Skeletal muscle cell (primary cell): ENCODE measurements at regions not wholly inside any gene's neighbourhood (a gene's known extent, or its start where the extent isn't known, plus 50 kb on each side); places are given as distances from the start of the nearest gene placed in this dataset.
"Not testable (repeated sequence)": the region's sequence is repeated elsewhere in the genome, so short reads cannot be mapped to it uniquely, and the experiment has no call there.

Experiments used
- DNase-seq: peaks from one replicate; pipeline ENCODE4 v3.0.0-alpha.2; 2010; ENCODE audit warnings: low read depth
- H3K4me3 ChIP-seq: 2 replicates; pipeline ENCODE4 v1.5.1; 2011; ENCODE audit warnings: low read depth, mild to moderate bottlenecking, control low read depth, low read length, moderate library complexity

GRCh38 chr13:69649063-69649392 is 458.6 kb upstream of the ATXN8OS start:
- H3K4me3 ChIP-seq: no peak overlapping the region
- no peak for DNase-seq

DNA sequence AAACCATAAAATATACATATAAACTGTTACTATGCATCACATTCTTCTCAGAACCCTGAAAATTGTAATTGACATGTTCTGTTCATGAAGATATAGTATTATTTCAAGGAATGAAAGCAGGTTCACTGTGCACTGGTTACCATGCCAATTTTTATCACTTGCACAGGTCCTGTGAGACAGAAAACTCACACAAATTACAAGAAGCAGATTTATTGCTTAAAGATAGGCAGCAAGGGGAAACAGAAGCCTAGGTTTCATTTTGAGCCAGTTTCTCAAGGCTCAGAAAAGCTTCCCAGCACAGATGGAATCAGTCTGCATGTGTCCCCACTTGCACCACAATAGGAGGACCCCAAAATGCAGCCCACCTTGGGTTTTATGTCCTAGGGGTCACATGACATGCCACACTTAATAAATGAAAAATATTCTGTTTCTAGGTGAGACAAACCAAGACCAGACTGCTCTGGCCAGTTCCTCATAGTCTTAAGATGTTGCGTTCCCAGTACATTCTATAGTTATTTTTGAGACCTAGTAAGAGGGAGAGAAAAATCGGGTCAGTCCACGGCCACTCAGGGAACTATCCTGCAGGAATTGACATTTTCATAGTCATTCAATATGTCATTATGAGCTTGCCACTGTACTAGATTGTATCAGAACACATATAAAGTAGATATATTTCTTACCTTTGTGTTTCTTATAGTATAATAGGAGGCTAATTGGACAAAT is 459.1 kb upstream of the ATXN8OS start:
- DNase-seq: no peak

GRCh38 chr13:69644447-69644846 is 463.2 kb upstream of the ATXN8OS start:
- no peak overlapping the region for H3K4me3 ChIP-seq
- no peak for DNase-seq

More for the DNA sequence above, 459.1 kb upstream of the ATXN8OS start:
- no peak overlapping the region for H3K4me3 ChIP-seq

DNA sequence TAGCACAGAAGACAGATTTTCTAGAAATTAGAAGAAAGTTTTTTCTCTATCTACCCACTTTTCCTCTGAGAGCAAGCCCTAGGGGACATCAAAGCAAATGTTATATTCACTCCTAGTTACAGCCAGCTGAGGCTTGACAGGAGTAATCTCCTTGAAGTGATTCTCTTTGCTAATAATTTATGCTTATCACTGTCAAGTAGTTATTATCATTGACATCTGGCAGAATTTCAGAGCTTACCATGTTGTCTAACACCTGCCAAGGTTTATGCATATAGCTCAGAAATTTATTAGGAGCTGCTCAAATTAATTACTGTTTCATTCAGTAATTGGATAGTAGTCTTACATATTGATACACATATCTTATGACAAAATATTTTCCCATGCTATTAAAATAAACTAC is 465.9 kb upstream of the ATXN8OS start:
- H3K4me3 ChIP-seq: no peak overlapping the region
- DNase-seq: no peak

- DNase-seq: no peak
- no peak overlapping the region for H3K4me3 ChIP-seq
These were observed 474.6 kb upstream of the ATXN8OS start for GRCh38 chr13:69633044-69633443.

DNA sequence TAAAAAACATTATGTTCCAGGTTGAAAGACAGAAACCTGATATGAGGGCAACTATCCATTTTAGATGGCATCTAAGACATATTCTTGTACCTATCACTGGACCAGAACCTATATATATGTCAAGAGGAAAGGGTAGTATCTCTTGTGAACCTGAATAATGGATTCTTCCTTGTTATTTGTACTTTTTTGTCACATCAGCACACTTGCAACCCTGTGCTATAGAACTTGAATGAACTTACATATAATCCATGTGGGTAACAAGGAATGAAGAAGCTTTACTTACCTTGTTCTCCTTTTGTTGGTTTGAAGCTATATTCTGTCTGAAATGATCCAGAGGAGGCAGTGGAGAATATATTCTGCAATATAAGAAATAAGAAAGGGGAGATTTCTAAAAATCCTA is 483.7 kb upstream of the ATXN8OS start:
- no peak for DNase-seq
- no peak overlapping the region for H3K4me3 ChIP-seq

GRCh38 chr13:69619651-69620050 is 488.0 kb upstream of the ATXN8OS start:
- no peak for DNase-seq
- H3K4me3 ChIP-seq: no peak overlapping the region

- no peak for DNase-seq
- no peak overlapping the region for H3K4me3 ChIP-seq
These were observed 488.8 kb upstream of the ATXN8OS start for GRCh38 chr13:69618838-69619237.

DNA sequence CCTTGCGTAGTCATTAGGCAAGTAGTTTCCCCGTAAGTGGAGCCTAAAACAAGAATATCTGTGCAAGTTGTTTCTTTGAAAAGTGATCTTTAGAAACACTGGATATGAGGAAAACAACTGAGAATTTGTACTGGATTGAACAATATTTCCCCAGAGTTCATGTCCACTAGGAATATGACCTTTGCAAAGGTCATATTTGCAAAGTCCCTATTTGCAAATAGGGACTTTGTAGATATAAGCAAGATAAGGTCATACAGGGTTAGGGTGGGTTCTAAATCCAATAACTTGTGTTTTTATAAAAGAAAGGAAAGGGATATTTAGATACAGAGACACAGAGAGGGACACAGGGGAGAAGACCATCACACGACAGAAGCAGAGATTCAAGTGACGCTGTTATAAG is 489.2 kb upstream of the ATXN8OS start:
- DNase-seq: no peak
- no peak overlapping the region for H3K4me3 ChIP-seq

DNA sequence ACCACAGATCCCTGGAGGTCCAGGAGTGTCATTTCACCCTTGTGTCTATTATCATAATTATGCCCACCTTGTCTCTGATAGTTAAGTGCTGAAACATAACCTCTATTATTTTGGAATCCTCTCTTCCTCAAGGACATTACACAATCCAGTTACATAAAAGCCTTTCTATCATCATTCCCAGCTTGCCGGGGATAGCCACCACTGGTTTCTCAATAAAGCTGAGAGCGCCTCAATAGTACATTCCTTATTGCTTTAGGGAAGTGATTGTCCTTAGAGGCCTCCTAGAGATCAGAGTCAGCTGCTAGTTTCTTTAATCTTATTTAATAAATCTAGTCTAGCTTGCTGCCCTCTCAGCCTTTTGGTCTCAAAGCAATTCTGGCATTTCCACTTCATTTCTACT is 490.0 kb upstream of the ATXN8OS start:
- no peak overlapping the region for H3K4me3 ChIP-seq
- DNase-seq: no peak

- no peak overlapping the region for H3K4me3 ChIP-seq
- DNase-seq: no peak
These were observed 491.2 kb upstream of the ATXN8OS start for GRCh38 chr13:69616396-69616795.

DNA sequence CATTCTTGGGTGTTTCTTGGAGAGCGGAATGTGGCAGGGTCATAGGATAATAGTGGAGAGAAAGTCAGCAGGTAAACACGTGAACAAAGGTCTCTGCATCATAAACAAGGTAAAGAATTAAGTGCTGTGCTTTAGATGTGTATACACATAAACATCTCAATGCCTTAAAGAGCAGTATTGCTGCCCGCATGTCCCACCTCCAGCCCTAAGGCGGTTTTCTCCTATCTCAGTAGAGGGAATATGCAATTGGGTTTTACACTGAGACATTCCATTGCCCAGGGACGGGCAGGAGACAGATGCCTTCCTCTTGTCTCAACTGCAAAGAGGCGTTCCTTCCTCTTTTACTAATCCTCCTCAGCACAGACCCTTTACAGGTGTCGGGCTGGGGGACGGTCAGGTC is 492.6 kb upstream of the ATXN8OS start:
- not testable (repeated sequence) for H3K4me3 ChIP-seq, DNase-seq

DNA sequence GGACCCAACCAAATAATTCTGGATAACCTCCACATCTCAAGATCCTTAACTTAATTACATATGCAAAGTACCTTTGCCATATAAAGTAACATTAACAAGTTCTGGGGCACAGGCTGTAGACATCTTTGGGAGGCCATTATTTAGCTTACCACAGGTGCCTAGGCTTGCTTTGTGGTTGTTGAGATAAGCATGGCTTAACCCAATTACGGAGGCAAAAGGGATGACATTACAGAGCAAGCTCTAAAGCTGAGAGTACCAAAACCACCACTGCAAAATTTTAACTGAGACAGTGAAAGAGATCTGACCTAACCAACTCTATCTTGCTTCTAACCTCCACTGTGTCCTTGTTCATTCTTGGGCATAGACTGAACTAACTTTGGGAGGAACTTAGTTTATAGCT is 502.9 kb upstream of the ATXN8OS start:
- no peak for DNase-seq
- H3K4me3 ChIP-seq: no peak overlapping the region

GRCh38 chr13:69603144-69603853 is 504.3 kb upstream of the ATXN8OS start:
- DNase-seq: no peak

DNA sequence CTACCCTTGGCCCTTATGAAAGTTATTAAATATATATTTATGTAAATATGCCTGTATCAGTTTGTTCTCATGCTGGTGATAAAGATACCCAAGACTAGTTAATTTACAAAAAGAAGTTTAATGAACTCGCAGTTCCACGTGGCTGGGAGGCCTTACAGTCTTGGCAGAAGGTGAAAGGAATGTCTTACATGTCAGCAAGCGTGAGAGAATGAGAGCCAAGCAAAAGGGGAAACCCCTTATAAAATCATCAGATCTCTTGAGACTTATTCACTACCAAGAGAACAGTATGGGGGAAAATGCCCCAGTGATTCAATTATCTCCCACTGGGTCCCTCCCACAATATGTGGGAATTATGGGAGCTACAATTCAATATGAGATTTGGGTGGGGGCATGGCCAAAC is 506.0 kb upstream of the ATXN8OS start:
- no peak for DNase-seq

More at GRCh38 chr13:69603144-69603853, 504.3 kb upstream of the ATXN8OS start:
- no peak overlapping the region for H3K4me3 ChIP-seq

GRCh38 chr13:69600811-69601210 is 506.8 kb upstream of the ATXN8OS start:
- H3K4me3 ChIP-seq: no peak overlapping the region
- DNase-seq: no peak

More for the DNA sequence above, 506.0 kb upstream of the ATXN8OS start:
- H3K4me3 ChIP-seq: no peak overlapping the region

GRCh38 chr13:69597088-69597487 is 510.5 kb upstream of the ATXN8OS start:
- no peak overlapping the region for H3K4me3 ChIP-seq
- no peak for DNase-seq

DNA sequence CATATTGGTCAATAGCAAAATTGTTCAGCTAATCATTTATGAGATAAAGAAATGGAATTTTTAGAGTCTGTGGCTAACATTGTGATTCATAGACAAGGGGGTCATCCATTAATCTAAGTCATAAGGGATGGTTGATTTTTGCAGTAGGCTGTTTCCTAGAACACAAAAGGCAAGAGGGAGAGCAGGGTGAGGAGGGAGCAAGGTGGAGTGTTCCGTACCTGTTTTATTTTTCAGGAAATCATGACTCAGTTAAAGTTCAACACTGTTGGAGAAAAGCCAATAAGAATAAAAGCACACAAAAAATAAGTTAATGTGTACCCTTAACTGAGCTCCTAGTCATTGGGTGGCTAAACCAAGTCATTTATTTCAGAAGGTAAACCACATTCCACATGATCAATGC is 512.4 kb upstream of the ATXN8OS start:
- H3K4me3 ChIP-seq: no peak overlapping the region
- DNase-seq: no peak

DNA sequence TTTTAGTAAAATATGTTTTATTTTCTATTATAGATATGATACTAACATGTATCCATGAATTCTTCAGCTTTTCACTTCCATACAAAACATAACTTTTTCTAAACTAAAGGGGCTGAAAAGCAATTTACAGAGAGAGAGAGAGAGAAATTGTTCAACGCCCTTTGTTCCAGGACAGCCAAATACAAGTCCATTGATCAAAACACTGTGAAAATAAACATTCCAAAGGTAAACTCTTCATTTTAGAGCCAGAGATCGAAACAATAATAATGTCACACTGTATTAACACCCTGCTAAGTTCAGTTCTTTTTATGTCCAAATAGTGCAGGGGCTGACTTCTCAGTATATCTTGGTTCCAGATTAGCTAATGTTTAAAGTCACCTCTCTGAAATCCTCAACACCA is 516.2 kb upstream of the ATXN8OS start:
- no peak for DNase-seq
- H3K4me3 ChIP-seq: no peak overlapping the region

- no peak overlapping the region for H3K4me3 ChIP-seq
- no peak for DNase-seq
These were observed 517.9 kb upstream of the ATXN8OS start for GRCh38 chr13:69589531-69590235.

DNA sequence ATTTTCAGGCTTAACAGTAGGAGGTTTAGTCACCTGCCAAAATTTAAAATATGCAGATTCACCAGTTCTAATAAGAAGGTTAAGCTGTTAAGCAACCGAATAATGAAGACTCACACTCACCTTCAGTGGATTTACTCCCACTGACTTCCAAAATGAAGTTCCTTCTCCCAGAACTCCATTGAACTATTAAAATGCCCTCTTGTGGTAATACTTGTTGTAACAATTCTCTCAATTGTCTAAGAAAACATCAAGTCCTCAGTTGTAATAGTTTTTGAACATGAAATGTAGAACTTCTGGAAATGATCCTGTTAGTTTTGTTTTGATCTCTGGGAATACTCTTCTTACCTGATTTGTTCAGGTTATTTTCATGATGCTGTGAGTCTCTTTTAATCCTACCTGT is 522.0 kb upstream of the ATXN8OS start:
- no peak for DNase-seq
- no peak overlapping the region for H3K4me3 ChIP-seq
